IMR-90 (cell line): ENCODE measurements at regions not wholly inside any gene's neighbourhood (a gene's known extent, or its start where the extent isn't known, plus 50 kb on each side); places are given as distances from the start of the nearest gene placed in this dataset.

Experiments used
- ATAC-seq: fragments of 200-7000 bp; cut with Tn5 transposase; 2 replicates; pipeline ENCODE4 v1.9.1; 2020; ENCODE audit warnings: low read depth, mild to moderate bottlenecking, moderate library complexity
- BruUV-seq: library from RNA; stranded (reverse); fragments of 400-500 nt; replicated peaks from 2 replicates; lab custom pipeline; 2021; lab: Mats Ljungman, UMichigan
- CTCF ChIA-PET: fragments of 300-600 bp; formaldehyde crosslinking; extraction: SDS; loops from one replicate; lab custom pipeline; 2021; ENCODE audit warnings: antibody characterized with exemption; lab: Yijun Ruan, JAX
- POLR2A ChIA-PET: fragments of 300-600 bp; sonication (Branson Sonifier 250); formaldehyde crosslinking; loops from one replicate; lab custom pipeline; 2022; ENCODE audit warnings: antibody characterized with exemption; ENCODE audit not compliant: unreplicated experiment; lab: Charles Lee
- DNase-seq: peaks from one replicate; pipeline ENCODE4 v3.0.0; 2013
- H2AFZ ChIP-seq: replicated peaks from 2 replicates; pipeline ENCODE3; 2013; ENCODE audit warnings: low read length, mild to moderate bottlenecking; ENCODE audit not compliant: poor library complexity
- H2AK5ac ChIP-seq: 2 replicates; pipeline ENCODE4 v1.6.1; 2013; ENCODE audit warnings: low read depth, low read length, inconsistent platforms
- H2AK9ac ChIP-seq: replicated peaks from 2 replicates; pipeline ENCODE3; 2013; ENCODE audit warnings: mild to moderate bottlenecking, low read depth, low read length, moderate library complexity; ENCODE audit not compliant: poor library complexity
- H2BK120ac ChIP-seq: 2 replicates; pipeline ENCODE4 v1.6.1; 2013; ENCODE audit warnings: low read depth, low read length, inconsistent platforms
- H2BK15ac ChIP-seq: 3 replicates; pipeline ENCODE4 v1.6.1; 2013; ENCODE audit warnings: low read depth, low read length, inconsistent platforms
- H2BK20ac ChIP-seq: 2 replicates; pipeline ENCODE4 v1.6.1; 2013; ENCODE audit warnings: low read depth, mild to moderate bottlenecking, inconsistent platforms, low read length, moderate library complexity
- H2BK5ac ChIP-seq: 2 replicates; pipeline ENCODE4 v1.6.1; 2013; ENCODE audit warnings: mild to moderate bottlenecking, low read depth, low read length, inconsistent platforms; ENCODE audit not compliant: poor library complexity, severe bottlenecking
- H3K14ac ChIP-seq: replicated peaks from 2 replicates; pipeline ENCODE4 v1.6.1; 2013; ENCODE audit warnings: low read depth, low read length, inconsistent platforms
- H3K18ac ChIP-seq: 2 replicates; pipeline ENCODE4 v1.6.1; 2013; ENCODE audit warnings: low read depth, low read length, control low read depth
- H3K23ac ChIP-seq: 2 replicates; pipeline ENCODE4 v1.6.1; 2013; ENCODE audit warnings: low read depth, low read length, inconsistent platforms
- H3K27ac ChIP-seq: 2 replicates; pipeline ENCODE4 v1.5.1; 2013; ENCODE audit warnings: mild to moderate bottlenecking, control low read depth, low read length; ENCODE audit not compliant: insufficient read depth
- H3K27me3 ChIP-seq: 2 replicates; pipeline ENCODE4 v1.6.1; 2013; ENCODE audit warnings: low read length; ENCODE audit not compliant: control insufficient read depth, insufficient read depth
- H3K36me3 ChIP-seq: 2 replicates; pipeline ENCODE4 v1.6.1; 2013; ENCODE audit warnings: low read length, mixed read lengths; ENCODE audit not compliant: control insufficient read depth, insufficient read depth
- H3K4ac ChIP-seq: 2 replicates; pipeline ENCODE4 v1.6.1; 2013; ENCODE audit warnings: low read depth, low read length, inconsistent platforms
- H3K4me1 ChIP-seq: 2 replicates; pipeline ENCODE4 v1.6.1; 2013; ENCODE audit warnings: low read length, mixed read lengths; ENCODE audit not compliant: control insufficient read depth, insufficient read depth
- H3K4me2 ChIP-seq: 2 replicates; pipeline ENCODE4 v1.6.1; 2013; ENCODE audit warnings: low read depth, mild to moderate bottlenecking, control low read depth, low read length, moderate library complexity
- H3K4me3 ChIP-seq: 2 replicates; pipeline ENCODE4 v1.5.1; 2013; ENCODE audit warnings: low read depth, mild to moderate bottlenecking, control low read depth, low read length, moderate library complexity; ENCODE audit not compliant: insufficient read depth
- H3K56ac ChIP-seq: 2 replicates; pipeline ENCODE4 v1.6.1; 2013; ENCODE audit warnings: low read length, inconsistent platforms; ENCODE audit not compliant: insufficient read depth; ENCODE audit errors: extremely low read depth
- H3K79me1 ChIP-seq, 2 experiments: 2 replicates each; pipeline ENCODE4 v1.6.1; 2013; ENCODE audit warnings: low read length in 2 of 2, inconsistent platforms in 1 of 2, low read depth in 1 of 2
- H3K9ac ChIP-seq: 2 replicates; pipeline ENCODE4 v1.6.1; 2013; ENCODE audit warnings: low read depth, low read length, control low read depth
- H3K9me1 ChIP-seq: 2 replicates; pipeline ENCODE4 v1.6.1; 2013; ENCODE audit warnings: low read length, inconsistent platforms; ENCODE audit not compliant: insufficient read depth
- H3K9me3 ChIP-seq: 2 replicates; pipeline ENCODE4 v1.6.1; 2013; ENCODE audit warnings: low read length; ENCODE audit not compliant: control insufficient read depth, insufficient read depth
- H4K20me1 ChIP-seq: 2 replicates; pipeline ENCODE4 v1.6.1; 2013; ENCODE audit warnings: low read length, inconsistent platforms; ENCODE audit not compliant: insufficient read depth
- H4K5ac ChIP-seq: 2 replicates; pipeline ENCODE4 v1.6.1; 2013; ENCODE audit warnings: mild to moderate bottlenecking, low read depth, low read length, control low read depth
- H4K8ac ChIP-seq, 2 experiments: 2 replicates each; pipeline ENCODE4 v1.6.1; 2013; ENCODE audit warnings: low read depth in 2 of 2, low read length in 2 of 2, control low read depth in 1 of 2, inconsistent platforms in 1 of 2
- H4K91ac ChIP-seq: 2 replicates; pipeline ENCODE4 v1.6.1; 2013; ENCODE audit warnings: low read depth, low read length, inconsistent platforms; ENCODE audit not compliant: insufficient read depth
- POLR2A ChIP-seq: IDR thresholded peaks from 2 replicates; pipeline ENCODE4 v1.6.1; 2012; ENCODE audit warnings: mild to moderate bottlenecking, low read depth, low read length
- RAD21 ChIP-seq: IDR thresholded peaks from 2 replicates; pipeline ENCODE4 v1.6.1; 2012; ENCODE audit warnings: low read length, improper control_type of control experiment
- SMC3 ChIP-seq: fragments of 150-350 bp; IDR thresholded peaks from 2 replicates; pipeline ENCODE4 v1.6.1; 2016; ENCODE audit warnings: low read depth, mild to moderate bottlenecking, antibody characterized with exemption, low read length, moderate library complexity
- WGBS, 2 experiments: methylation state at CpG; one replicate each; pipeline versions ENCODE4 v1.1.5 to v1.1.7; 2013; ENCODE audit warnings: missing lambda C conversion rate in 2 of 2; ENCODE audit not compliant: insufficient read length in 1 of 2; ENCODE audit errors: extremely low coverage in 2 of 2; 5-methylcytosine and 5-hydroxymethylcytosine counted together
- dilution Hi-C: fragments of 300-500 bp; cut with HindIII; formaldehyde crosslinking; loops from one replicate; pipeline ENCODE4 v1.14.3; 2018; ENCODE audit warnings: low sequenced_read_pairs; ENCODE audit not compliant: unreplicated experiment
- in situ Hi-C: fragments of 300-500 bp; cut with MboI; formaldehyde crosslinking; loops from 3 replicates; pipeline ENCODE4 v1.14.3; 2019; ENCODE audit warnings: low sequenced_read_pairs, inconsistent platforms, mixed read lengths
- intact Hi-C: fragments of 100-400 bp; cut with micrococcal nuclease; formaldehyde crosslinking; loops from 2 replicates; pipeline ENCODE4 v1.10.0; 2022

GRCh38 chr2:215787025-215787424 is 226.3 kb downstream of the MREG start:
- ATAC-seq (no peak), DNase-seq (no peak)
- Histone ChIP-seq H3K36me3 (no peaks in the 10 kb centered on the region), H2BK5ac (no peak overlapping the region), H3K18ac (no peak overlapping the region; the same call in 1 of the 2 replicates), H4K5ac (no peak overlapping the region), H3K14ac (no peak overlapping the region; the same call in 1 of the 2 replicates), H2BK20ac (peak overlapping the region; percentile 43; the same call in 1 of the 2 replicates), H2AK5ac (no peak overlapping the region), H3K4me1 (peaks cover 9% of the 10 kb centered on the region), H2BK15ac (no peak overlapping the region), H3K4me2 (no peak overlapping the region), H3K27me3 (no peaks in the 10 kb centered on the region), H3K9me1 (0 out of 2 replicates have a peak, but pooled peaks cover 2% of the 10 kb centered on the region), H3K4ac (no peak overlapping the region), H4K8ac (no peak overlapping the region), H3K23ac (no peak overlapping the region), H3K9ac (no peak overlapping the region), H3K56ac (no peak overlapping the region), H4K91ac (no peak overlapping the region; the same call in 1 of the 2 replicates), H3K27ac (no peak overlapping the region), H3K79me1 (no peaks in the 10 kb centered on the region), H2AK9ac (no peak overlapping the region), H2AFZ (no peak overlapping the region), H4K20me1 (no peaks in the 10 kb centered on the region), H3K4me3 (no peak overlapping the region), H3K9me3 (no peaks in the 10 kb centered on the region; the same call in 1 of the 2 replicates), H2BK120ac (no peak overlapping the region)
- in situ Hi-C loops, result no loop called here
- CTCF ChIA-PET, result interaction anchor here (0.6 to 1.7 kb wide), 2 partner anchors 133 to 1791 kb away, joined by 3 read pairs; no protein-coding TSS in a partner anchor
- POLR2A ChIA-PET, result interaction anchor here (0.8 kb wide), 1 partner anchor 355 kb away, joined by 3 read pairs; no protein-coding TSS in a partner anchor
- TF ChIP-seq RAD21, result no peak
- TF ChIP-seq SMC3, result no peak
- TF ChIP-seq POLR2A, result no peak
- WGBS, 2 experiments, result no CpG with 5 or more reads among the region's 3 CpGs
- intact Hi-C loops, result no loop called here
- dilution Hi-C loops, result no loop called here
- BruUV-seq, result no TSS peak
